ENCODE measurements at regions not wholly inside any gene's neighbourhood (a gene's known extent, or its start where the extent isn't known, plus 50 kb on each side); places are given as distances from the start of the nearest gene placed in this dataset.
"Not testable (repeated sequence)": the region's sequence is repeated elsewhere in the genome, so short reads cannot be mapped to it uniquely, and the experiment has no call there.

DNA sequence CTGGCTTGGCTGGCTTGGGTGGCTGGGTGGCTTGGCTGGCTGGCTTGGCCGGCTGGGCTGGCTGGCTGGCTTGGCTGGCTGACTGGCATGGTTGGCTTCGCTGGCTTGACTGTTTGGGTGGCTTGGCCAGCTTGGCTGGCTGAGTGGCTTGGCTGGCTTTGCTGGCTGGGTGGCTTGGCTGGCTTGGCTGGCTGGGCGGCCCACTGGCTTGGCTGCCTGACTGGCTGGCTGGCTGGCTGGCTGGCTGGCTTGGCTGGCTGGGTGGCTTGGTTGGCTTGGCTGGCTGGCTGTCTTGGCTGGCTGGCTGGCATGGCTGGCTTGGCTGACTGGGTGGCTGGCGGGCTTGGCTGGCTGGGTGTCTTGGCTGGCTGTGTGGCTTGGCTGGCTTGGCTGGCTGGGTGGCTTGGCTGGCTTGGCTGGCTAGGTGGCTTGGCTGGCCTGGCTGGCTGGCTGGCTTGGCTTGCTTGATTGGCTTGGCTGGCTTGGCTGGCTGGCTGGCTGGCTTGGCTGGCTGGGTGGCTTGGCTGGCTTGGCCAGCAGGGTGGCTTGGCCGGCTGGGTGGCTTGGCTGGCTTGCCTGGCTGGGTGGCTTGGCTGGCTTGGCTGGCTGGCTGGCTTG is 244.2 kb upstream of the POTEB2 start:
- H3K36me3 ChIP-seq (ENCODE audit: insufficient read depth, low read length); CTCF ChIA-PET (ENCODE audit: partially characterized antibody); H3K9me3 Mint-ChIP-seq; H3K4me1 Mint-ChIP-seq; intact Hi-C loops (cut with micrococcal nuclease); H3K9me3 ChIP-seq (ENCODE audit: control insufficient read depth in 1 of 2, low read length in 2 of 2); H3K27me3 ChIP-seq (ENCODE audit: insufficient read depth, low read length); H3K4me3 Mint-ChIP-seq; H3K4me1 ChIP-seq (ENCODE audit: insufficient read depth, low read length); POLR2A ChIA-PET (ENCODE audit: partially characterized antibody); H3K36me3 Mint-ChIP-seq; H3K4me3 ChIP-seq (ENCODE audit: low read length in 2 of 2); H3K27ac ChIP-seq (ENCODE audit: low read depth, low read length); H3K27ac Mint-ChIP-seq; H3K27me3 Mint-ChIP-seq: not testable (repeated sequence)
- peak in 3 of 5 donors; percentile 4 to 66 (median 19) for DNase-seq

DNA sequence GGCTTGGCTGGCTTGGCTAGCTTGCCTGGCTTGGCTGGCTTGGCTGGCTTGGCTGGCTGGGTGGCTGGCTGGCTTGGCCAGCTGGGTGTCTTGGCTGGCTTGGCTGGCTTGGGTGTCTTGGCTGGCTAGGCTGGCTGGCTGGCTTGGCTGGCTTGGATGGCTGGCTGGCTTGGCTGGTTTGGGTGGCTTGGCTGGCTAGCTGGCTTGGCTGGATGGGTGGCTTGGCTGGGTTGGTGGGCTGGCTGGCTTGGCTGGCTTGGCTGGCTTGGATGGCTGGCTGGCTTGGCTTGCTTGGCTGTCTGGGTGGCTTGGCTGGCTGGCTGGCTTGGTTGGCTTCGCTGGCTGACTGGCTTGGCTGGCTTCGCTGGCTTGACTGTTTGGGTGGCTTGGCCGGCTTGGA is 242.3 kb upstream of the POTEB2 start:
- intact Hi-C loops (cut with micrococcal nuclease); DNase-seq; H3K4me3 Mint-ChIP-seq; H3K27me3 ChIP-seq (ENCODE audit: insufficient read depth, low read length); CTCF ChIA-PET (ENCODE audit: partially characterized antibody); H3K27me3 Mint-ChIP-seq; H3K4me1 ChIP-seq (ENCODE audit: insufficient read depth, low read length); H3K36me3 ChIP-seq (ENCODE audit: insufficient read depth, low read length); H3K27ac ChIP-seq (ENCODE audit: low read depth, low read length); H3K27ac Mint-ChIP-seq; H3K4me3 ChIP-seq (ENCODE audit: low read length in 2 of 2); H3K4me1 Mint-ChIP-seq; H3K36me3 Mint-ChIP-seq; H3K9me3 Mint-ChIP-seq; POLR2A ChIA-PET (ENCODE audit: partially characterized antibody); H3K9me3 ChIP-seq (ENCODE audit: control insufficient read depth in 1 of 2, low read length in 2 of 2): not testable (repeated sequence)

DNA sequence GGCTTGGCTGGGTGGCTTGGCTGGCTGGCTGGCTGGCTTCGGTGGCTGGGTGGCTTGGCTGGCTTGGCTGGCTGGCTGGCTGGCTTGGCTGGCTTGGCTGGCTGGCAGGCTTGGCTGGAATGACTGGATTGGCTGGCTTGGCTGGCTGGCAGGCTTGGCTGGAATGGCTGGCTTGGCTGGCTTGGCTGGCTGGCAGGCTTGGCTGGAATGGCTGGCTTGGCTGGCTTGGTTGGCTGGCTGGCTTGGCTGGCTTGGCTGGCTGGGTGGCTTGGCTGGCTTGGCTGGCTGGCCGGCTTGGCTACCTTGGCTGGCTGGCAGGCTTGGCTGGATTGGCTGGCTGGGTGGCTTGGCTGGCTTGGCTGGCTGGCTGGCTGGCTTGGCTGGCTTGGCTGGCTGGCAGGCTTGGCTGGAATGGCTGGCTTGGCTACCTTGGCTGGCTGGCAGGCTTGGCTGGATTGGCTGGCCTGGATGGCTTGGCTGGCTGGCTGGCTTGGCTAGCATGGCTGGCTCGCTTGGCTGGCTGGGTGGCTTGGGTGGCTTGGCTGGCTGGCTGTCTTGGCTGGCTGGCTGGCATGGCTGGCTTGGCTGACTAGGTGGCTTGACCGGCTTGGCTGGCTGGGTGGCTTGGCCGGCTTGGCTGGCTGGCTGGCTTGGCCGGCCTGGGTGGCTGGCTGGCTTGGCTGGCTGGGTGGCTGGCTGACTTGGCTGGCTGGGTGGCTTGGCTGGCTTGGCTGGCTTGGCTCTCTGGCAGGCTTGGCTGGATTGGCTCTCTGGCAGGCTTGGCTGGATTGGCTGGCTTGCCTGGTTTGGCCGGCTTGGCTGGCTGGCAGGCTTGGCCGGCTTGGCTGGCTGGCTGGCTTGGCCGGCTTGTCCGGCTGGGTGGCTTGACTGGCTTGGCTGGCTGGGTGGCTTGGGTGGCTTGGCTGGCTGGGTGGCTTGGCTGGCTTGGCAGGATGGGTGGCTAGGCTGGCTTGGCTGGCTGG is 241.6 kb upstream of the POTEB2 start:
- peak in 1 of 5 donors; percentile 24 for DNase-seq
- intact Hi-C loops (cut with micrococcal nuclease), result not testable (repeated sequence)

DNA sequence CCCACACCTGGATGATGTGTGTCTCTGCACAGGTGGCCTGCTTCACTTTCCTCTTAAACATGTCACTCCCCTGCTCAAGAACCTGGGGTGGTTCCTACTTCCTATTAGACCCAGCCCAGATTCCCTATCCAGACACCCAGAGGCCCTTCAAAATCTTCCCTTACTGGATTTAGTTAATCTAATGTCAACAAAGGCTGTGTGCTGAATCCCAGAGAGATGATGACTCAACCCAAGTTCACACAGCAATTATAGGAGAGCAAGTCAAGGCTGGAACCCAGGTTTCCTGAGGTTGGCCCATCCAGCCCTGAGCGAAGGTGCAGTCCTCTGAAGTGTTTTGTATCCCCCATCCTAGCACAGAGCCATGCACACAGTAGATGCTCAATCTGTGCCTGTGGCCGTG is 230.5 kb upstream of the POTEB2 start:
- H3K4me3 Mint-ChIP-seq; POLR2A ChIA-PET (ENCODE audit: partially characterized antibody); CTCF ChIA-PET (ENCODE audit: partially characterized antibody); H3K36me3 Mint-ChIP-seq; H3K4me1 Mint-ChIP-seq; H3K27me3 ChIP-seq (ENCODE audit: insufficient read depth, low read length); H3K9me3 Mint-ChIP-seq; DNase-seq; H3K36me3 ChIP-seq (ENCODE audit: insufficient read depth, low read length); H3K27ac ChIP-seq (ENCODE audit: low read depth, low read length); H3K27ac Mint-ChIP-seq; H3K4me3 ChIP-seq (ENCODE audit: low read length in 2 of 2); H3K4me1 ChIP-seq (ENCODE audit: insufficient read depth, low read length); H3K27me3 Mint-ChIP-seq; H3K9me3 ChIP-seq (ENCODE audit: control insufficient read depth in 1 of 2, low read length in 2 of 2); intact Hi-C loops (cut with micrococcal nuclease): not testable (repeated sequence)

More for the DNA sequence above, 241.6 kb upstream of the POTEB2 start:
- H3K27me3 ChIP-seq (ENCODE audit: insufficient read depth, low read length); H3K27ac ChIP-seq (ENCODE audit: low read depth, low read length); H3K4me1 Mint-ChIP-seq; H3K4me1 ChIP-seq (ENCODE audit: insufficient read depth, low read length); H3K9me3 ChIP-seq (ENCODE audit: control insufficient read depth in 1 of 2, low read length in 2 of 2); H3K9me3 Mint-ChIP-seq; POLR2A ChIA-PET (ENCODE audit: partially characterized antibody); CTCF ChIA-PET (ENCODE audit: partially characterized antibody); H3K27ac Mint-ChIP-seq; H3K27me3 Mint-ChIP-seq; H3K4me3 ChIP-seq (ENCODE audit: low read length in 2 of 2); H3K4me3 Mint-ChIP-seq; H3K36me3 Mint-ChIP-seq; H3K36me3 ChIP-seq (ENCODE audit: insufficient read depth, low read length): not testable (repeated sequence)

DNA sequence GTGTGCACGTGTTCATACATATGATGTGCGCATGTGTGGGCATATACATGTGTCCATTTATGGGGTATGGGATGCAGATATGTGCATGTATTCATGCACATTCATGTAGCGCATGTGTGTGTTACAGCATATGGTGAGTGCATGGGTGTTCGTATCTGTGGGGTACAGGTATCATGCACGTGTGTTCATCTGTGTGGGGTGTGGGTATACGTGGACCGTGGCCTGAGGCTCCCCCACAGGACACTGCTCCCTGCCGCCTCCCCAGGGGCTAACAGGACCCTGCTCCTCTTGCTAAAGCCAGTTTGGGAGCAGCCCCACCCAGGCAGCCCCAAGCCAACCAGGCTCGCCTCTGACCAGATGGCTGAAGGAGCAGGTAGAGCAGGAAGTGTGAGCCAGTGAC is 213.4 kb upstream of the POTEB2 start:
- H3K9me3 ChIP-seq (ENCODE audit: control insufficient read depth in 1 of 2, low read length in 2 of 2); DNase-seq; H3K4me1 ChIP-seq (ENCODE audit: insufficient read depth, low read length); H3K36me3 Mint-ChIP-seq; CTCF ChIA-PET (ENCODE audit: partially characterized antibody); intact Hi-C loops (cut with micrococcal nuclease); H3K27ac ChIP-seq (ENCODE audit: low read depth, low read length); H3K27me3 ChIP-seq (ENCODE audit: insufficient read depth, low read length); H3K4me3 ChIP-seq (ENCODE audit: low read length in 2 of 2); H3K9me3 Mint-ChIP-seq; H3K27me3 Mint-ChIP-seq; H3K36me3 ChIP-seq (ENCODE audit: insufficient read depth, low read length); H3K27ac Mint-ChIP-seq; H3K4me3 Mint-ChIP-seq; POLR2A ChIA-PET (ENCODE audit: partially characterized antibody); H3K4me1 Mint-ChIP-seq: not testable (repeated sequence)

DNA sequence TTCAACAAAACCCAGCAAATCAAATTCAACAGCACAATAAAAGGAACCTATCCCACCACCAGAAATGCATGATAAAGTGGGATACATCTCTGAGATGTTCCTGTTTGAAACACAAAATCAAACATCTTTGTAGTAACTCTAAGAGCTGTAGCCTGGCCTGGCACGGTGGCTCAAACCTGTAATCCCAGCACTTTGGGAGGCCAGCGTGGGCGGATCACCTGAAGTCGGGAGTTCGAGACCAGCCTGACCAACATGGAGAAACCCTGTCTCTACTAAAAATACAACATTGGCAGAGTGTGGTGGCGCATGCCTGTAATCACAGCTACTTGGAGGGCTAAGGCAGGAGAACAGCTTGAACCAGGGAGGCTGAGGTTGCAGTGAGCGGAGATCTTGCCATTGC is 202.8 kb upstream of the POTEB2 start:
- H3K36me3 Mint-ChIP-seq; H3K27me3 Mint-ChIP-seq; DNase-seq; CTCF ChIA-PET (ENCODE audit: partially characterized antibody); H3K4me1 Mint-ChIP-seq; H3K4me1 ChIP-seq (ENCODE audit: insufficient read depth, low read length); POLR2A ChIA-PET (ENCODE audit: partially characterized antibody); H3K27me3 ChIP-seq (ENCODE audit: insufficient read depth, low read length); intact Hi-C loops (cut with micrococcal nuclease); H3K27ac Mint-ChIP-seq; H3K4me3 Mint-ChIP-seq; H3K36me3 ChIP-seq (ENCODE audit: insufficient read depth, low read length); H3K9me3 Mint-ChIP-seq; H3K4me3 ChIP-seq (ENCODE audit: low read length in 2 of 2); H3K27ac ChIP-seq (ENCODE audit: low read depth, low read length); H3K9me3 ChIP-seq (ENCODE audit: control insufficient read depth in 1 of 2, low read length in 2 of 2): not testable (repeated sequence)

DNA sequence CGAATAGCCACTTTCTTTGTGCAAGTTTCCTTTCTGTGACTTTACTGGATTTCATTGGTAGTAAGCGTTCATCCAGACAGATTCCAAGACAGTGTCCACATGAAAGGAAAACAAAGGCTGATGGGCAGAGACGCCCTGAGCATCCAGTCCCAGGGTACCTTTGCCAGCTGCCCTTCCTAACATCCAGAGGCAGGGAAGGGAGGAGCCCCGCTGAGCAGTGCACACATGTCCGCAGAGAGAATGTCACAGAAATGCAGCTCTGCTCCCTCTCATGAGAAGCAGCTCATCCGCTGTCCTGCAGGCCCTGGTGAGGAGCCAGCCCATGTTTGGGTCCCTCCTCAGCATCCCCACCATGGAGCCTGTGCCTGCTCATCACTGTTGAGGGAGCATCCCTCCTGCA is 197.4 kb upstream of the POTEB2 start:
- H3K27ac Mint-ChIP-seq; DNase-seq; H3K27me3 Mint-ChIP-seq; H3K4me1 ChIP-seq (ENCODE audit: insufficient read depth, low read length); H3K4me3 Mint-ChIP-seq; H3K36me3 ChIP-seq (ENCODE audit: insufficient read depth, low read length); H3K27ac ChIP-seq (ENCODE audit: low read depth, low read length); H3K4me3 ChIP-seq (ENCODE audit: low read length in 2 of 2); H3K9me3 Mint-ChIP-seq; H3K4me1 Mint-ChIP-seq; POLR2A ChIA-PET (ENCODE audit: partially characterized antibody); H3K27me3 ChIP-seq (ENCODE audit: insufficient read depth, low read length); intact Hi-C loops (cut with micrococcal nuclease); H3K9me3 ChIP-seq (ENCODE audit: control insufficient read depth in 1 of 2, low read length in 2 of 2); H3K36me3 Mint-ChIP-seq; CTCF ChIA-PET (ENCODE audit: partially characterized antibody): not testable (repeated sequence)

All from CD4-positive, alpha-beta memory T cell (primary cell).